Stimulated activated CD8-positive, alpha-beta memory T cell treated with anti-CD3 and anti-CD28 coated beads, Interleukin-12 subunit alpha, Interleukin-12 subunit beta, amount 100 ng/mL, for 4 hours (primary cell): ENCODE measurements at regions not wholly inside any gene's neighbourhood (a gene's known extent, or its start where the extent isn't known, plus 50 kb on each side); places are given as distances from the start of the nearest gene placed in this dataset.

Source experiments
- DNase-seq: peaks from one replicate; pipeline ENCODE4 v3.0.0-alpha.2; 2020; ENCODE audit warnings: low read depth

DNA sequence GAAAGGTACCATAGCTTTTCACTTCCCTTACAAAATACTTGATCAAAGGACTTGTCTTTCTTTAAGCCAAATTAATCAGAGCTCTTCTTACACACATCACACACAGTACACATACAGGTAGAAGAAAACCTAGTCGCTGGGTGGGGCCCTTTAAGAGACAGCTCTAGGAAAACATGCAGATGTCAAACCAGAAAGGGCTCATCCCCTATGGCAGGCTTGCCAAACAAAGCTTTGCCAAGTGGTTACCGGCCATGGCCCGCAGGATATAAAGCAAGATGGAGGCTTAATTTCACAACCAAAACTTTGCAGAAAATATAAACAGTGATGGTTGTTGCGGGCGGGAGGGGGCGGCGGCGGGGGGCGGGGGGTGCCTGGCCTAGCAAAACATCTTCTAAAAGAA is 2156.0 kb upstream of the PIK3C3 start:
- DNase-seq = no peak

DNA sequence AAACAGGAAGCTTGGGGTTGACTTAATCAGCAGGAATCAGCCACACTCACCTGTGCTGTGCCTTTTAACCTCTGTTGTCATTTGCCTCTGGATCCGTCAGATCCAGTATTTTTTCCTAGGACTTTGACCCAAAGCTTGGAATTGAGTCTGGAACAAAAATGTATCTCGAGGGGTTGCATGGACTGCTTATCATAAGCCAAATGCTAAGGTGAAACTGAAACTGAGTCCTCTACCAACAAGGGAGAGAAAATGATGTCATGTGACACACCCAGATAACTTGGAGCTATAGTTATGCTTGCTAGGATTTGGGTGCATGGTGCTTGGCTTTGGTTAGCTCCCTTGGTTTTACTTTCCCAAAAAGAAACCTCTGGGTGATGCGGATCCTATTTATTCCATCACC is 2158.6 kb upstream of the PIK3C3 start:
- no peak for DNase-seq

DNA sequence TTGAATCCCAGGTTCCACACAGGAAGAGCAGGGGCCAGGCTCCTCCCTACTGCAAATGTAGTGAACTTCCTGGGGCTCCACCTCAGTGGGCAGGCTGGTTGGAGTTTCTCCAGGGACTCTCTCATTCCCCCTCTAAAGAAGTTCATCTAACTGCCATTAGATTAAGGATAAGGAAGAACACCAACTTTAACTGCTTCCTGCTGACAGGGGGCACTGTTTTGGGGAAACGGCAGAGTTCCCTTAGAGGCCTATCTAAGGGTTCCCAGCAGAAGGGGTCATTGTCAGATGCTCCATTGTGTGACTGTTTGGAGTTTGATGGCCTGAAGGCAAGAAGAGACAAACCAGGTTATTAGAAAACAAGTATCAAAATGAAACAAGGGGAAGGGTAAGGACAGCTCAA is 2159.7 kb upstream of the PIK3C3 start:
- no peak for DNase-seq

DNA sequence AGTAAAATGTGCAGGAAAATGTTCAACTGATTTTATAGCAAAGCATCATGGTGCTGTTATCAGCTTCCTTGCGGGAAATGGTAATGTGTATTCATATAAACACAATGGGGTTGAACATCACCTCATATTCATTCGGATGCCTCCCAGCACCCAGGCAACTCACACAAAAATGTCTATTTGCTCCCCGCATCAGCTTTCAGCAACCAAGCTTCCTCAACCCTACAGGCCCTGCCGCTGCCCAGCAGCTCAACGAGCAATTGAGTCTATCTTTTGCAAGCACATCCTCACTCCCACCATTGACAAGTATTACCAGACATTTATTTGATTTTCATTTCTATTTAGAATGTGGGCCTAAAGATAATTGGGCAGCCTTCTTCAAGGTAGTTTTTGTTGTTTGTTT is 2161.4 kb upstream of the PIK3C3 start:
- DNase-seq = no peak

DNA sequence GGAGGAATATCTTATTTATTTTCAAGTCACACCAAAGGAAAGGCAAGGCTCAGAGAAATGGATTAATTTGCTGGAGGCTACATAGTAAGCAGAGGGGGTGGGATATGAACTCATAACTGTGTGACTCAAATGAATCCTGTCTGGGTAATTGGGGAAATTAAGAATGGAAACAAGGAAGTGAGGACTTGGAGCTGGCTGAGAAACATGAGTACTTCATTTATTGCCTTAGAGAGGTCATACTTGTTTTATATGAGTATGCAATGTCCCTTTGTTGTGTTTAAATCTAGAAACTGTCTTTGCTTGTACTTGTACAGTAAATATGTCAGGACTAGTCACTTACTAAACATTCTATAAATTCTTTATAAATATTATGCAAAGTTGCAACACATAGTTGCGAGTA is 2166.7 kb upstream of the PIK3C3 start:
- DNase-seq = no peak

DNA sequence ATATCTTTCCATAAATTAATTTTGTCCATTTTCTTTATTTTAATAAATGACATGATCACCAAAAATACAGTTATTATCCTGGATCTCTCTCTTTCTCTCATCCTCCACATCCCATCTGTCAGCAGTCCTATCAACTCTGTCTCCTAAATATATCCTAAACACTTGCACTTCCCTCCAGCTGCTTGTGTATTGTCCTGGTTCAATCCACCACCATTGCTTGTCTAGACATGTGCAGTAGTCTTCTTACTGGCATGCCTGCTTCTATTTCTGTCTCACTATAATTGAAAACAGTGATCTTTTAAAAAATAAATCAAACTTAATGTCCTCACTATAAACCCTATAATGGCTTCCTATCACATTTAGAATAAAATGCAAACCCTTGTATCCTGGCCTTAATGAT is 2168.6 kb upstream of the PIK3C3 start:
- DNase-seq = no peak

DNA sequence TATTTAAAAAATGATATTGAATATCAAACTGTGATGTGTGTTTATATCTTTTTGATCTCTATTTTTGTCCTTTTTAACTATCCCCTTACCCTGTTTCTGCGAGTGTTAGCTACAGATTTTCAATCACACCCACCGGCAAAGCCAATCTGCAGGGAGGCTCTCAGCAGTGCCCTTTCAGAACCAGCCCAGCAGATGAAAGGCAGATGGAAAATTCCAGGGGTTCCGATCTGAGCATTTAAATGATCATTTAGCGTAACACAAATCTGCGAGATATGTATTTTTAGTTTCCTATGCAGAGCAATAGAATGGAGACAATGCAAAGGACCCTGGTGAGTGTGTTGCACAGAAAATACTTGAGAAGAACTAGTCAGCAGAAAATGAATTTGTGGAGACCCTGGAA is 2170.5 kb upstream of the PIK3C3 start:
- no peak for DNase-seq

DNA sequence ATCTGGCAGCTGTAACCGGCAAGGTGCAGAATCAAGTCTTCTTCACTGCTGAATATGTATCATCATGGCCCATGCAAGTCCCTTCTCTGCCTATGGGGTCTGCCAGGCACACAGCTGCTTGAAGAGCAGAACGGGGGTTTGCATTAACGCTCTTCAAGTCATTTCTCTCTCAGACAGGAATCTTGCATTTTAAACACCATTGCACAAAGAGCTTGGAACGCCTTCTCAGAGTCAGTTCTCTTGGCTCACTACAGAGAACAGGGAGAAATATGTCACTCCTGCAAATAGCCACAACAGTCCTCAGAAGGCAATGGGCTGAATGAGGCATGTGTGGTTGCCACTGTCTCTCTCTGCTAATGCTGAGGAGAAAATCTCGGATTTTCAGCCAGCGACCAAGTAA is 2173.5 kb upstream of the PIK3C3 start:
- no peak for DNase-seq

DNA sequence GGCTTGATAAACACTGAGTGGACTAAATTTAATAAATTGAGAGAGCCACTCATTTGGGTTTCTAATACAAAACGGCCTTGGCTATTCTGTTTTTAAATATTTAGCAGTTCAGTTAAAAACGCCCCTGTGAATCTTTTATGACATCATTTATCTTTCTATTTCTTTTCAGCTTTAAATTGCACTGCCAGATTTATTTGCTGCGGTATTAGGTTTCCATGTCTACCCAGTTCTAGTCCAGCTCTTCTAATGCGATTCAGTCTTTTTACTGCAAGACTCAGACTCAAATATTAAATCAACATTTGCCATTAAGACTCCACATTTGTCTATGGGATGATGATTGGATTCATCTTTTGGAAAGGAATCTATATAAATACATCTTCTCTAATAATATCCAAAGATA is 2174.3 kb upstream of the PIK3C3 start:
- DNase-seq = no peak

DNA sequence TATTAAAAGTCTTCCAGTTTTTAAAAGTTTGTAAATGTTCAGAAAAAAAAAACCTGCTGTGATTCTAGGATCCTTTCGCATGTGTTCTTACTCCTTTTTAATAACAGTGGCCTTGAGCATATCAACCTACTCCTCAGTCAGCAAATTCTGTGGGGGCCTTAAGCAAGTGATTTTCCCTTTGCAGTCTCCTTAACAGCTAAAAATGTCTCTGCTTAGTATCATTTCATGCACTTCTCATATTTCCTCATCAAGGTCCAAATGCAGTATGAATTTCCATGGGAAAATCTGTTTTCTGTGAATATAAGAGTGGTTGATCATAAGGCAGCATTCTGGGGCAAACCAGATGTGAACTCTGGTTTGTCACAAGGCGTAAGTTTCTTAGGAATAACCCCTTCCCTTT is 2175.1 kb upstream of the PIK3C3 start:
- no peak for DNase-seq

DNA sequence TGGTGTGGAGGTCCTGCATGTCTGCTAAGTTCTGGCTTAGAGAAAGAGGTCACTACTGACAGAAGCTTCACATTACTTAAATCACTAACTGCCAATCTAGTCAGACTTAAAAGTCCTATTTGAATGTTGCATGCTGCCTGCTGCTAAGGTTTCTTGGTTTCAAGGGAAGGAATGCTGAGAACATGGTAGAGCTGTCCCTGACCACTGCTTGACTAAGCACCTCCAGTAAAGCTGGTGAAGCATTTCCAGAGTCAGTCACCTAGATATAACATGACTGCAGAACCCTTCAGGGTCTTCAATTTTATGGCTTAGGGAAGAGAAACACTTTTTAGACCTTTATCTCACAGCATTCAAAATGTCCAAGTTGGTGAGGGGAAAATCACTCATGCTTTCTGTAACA is 2178.3 kb upstream of the PIK3C3 start:
- no peak for DNase-seq

DNA sequence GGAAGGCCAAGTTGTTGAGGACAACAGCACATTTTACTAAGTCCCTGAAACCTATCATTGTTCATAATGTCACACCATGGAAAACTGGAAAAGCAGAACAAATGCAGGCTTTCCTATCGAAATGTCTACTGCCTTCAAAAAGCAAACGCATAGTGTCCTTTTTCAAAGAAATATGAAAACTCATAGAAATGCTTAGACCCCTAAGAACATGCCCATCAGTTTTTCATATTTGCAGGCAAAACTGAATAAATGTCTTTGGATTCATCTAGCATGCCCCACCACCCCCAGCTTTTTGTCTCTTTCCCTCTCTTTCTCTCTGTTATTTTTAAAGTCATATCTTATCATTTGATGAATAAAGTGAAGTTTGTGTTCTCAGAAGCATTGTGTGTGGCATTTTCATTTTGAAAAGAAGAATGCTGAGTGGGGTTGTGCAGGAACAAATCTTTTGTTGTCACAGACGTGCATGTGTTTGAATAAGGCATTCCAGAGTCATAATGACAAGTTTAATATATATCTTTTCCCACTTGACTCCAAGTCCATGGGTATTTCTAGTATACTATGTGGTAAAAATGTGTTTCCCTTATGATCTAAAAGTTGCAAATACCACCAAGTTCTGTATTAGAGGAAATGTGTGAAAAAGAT is 2180.0 kb upstream of the PIK3C3 start:
- DNase-seq = no peak

DNA sequence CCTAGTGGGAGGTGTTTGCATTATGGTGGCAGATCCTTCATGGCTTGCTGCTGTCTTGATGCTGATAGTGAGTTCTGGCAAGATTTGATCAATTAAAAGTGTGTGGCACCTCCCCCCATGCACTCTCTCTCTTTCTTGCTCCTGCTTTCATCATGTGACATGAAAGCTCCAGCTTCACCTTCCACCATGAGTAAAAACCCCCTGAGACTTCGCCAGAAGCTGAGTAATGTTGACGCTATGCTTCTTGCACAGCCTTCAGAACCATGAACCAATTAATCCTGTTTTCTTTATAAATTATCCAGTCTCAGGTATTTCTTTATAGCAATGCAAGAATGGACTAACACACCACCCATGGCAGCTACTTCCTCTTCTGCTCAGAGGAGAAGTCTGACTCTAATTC is 2181.4 kb upstream of the PIK3C3 start:
- no peak for DNase-seq

DNA sequence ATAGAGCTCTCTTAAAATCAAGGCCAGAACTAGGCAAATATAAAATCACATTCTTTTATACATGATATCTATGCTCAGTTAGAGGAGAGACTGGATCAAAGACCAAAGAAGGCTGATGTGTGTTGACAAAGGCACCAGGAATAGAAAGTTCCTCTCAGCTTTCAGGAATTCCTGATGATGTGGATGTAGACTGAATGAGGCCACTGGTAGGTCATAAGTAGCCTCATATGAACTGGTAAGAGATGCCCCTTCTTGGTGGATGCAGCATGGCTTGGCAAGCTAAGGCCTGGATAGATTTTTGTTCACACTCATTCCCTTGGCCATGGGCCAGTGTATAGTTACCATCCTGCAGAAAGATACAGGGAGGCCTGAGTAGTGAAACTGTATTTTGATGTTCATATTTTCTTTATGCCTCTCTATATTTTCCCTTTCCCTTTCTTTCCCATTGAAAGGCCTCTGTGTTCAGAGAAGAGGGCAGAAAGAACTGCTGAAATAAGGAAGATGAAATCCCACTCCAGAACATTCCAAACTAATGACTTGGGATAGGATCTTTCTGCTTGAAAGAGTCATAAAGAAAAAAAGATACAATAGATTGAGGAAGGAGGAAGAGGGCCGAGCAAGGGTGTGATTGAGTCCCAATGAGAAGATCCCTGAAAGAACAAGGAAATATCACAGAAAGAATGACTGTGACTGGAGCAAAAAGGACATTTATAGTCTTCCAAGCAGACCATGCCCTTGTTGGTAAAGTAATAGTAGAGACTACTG is 2182.7 kb upstream of the PIK3C3 start:
- DNase-seq = no peak

DNA sequence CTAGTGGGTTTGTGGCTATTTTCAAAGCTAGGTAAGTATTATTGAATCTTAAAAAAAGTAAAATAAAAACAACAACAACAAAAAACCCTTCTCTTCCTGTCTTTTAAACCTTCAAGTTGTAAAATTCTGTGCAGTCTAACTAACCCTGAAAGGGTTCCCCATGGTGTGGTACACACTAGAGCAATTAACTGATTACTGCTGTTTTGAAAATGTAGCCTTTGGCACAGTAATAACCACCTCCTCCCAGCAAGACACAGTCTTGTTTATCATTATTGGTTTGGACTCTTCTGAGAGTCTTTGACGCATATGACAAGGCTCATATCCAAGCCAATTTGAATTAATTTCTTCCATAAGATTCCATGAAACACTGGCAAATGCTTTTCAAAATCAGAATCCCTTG is 2184.6 kb upstream of the PIK3C3 start:
- DNase-seq = no peak

DNA sequence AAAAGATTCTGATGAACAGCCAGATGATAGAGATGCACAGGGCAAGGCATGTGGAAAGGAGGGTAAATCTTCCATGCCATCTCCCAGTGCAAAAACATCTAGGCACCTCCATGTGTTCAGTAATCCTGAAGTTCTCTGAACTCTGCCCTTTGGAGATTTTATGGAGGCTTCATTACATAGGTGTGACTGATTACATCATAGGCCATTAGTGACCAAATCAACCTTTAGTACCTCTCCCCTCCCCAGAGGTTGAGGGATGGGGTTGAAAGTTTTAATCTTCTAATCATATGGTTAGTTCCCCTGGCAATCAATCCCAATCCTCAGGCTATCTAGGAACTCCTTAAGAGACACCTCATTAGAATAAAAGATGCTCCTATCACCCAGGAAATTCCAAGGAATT is 2190.2 kb upstream of the PIK3C3 start:
- no peak for DNase-seq

DNA sequence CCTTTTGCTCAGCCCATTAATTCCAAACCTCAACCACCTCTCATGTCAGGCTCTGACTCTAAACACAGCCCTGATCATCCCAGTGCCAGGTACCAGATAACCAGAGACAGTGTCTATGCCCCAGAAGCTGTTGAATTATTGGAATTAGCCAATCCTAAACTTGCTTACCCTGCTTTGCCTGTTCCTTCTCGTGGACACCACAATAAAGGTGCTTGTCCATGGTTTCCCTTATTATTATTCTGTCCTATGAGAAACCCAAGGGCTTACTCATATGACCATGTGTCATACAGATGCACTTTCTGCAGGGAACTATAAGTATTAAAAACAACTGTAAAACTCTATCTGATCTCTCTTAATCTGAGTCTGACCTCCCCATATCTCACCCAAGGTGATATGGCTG is 2193.8 kb upstream of the PIK3C3 start:
- no peak for DNase-seq

DNA sequence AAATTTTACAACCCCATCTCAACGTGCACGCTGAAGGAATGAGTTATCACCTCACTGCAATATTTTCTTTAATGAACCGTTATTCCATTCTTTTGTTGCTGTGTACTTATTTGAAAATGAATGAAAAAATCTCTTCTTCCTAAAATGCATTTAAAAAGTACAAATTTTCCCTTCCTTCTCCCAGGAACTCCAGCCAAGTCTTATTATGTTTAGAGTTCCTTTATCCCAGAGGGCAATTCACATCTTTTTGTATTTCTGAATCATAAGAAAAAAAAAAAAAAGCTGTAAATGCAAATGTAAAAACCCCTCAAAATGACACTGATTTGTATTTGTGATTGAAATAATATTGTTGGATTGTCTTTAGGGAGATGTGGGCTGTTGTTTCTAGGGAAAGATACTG is 2194.3 kb upstream of the CELF4 start:
- no peak for DNase-seq

DNA sequence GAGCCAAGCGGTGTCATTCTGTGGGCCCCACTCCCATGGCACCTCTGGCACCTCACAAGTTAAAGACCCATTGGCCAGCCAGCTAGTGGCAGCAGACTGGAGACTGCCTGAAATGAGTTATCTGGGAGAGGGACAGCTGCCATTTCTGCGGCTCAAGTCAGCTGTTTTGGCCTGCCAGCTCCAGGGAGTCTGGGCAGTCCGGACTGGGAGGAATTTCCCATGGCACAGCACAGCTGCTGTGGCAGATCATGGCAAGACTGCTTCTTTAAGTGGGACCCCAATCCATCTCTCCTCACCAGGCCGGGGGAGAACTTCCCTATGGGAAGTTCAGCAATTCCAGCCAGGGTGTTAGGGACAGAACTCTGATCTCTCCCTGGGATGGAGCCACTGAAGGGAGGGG is 2187.6 kb upstream of the CELF4 start:
- DNase-seq = no peak

DNA sequence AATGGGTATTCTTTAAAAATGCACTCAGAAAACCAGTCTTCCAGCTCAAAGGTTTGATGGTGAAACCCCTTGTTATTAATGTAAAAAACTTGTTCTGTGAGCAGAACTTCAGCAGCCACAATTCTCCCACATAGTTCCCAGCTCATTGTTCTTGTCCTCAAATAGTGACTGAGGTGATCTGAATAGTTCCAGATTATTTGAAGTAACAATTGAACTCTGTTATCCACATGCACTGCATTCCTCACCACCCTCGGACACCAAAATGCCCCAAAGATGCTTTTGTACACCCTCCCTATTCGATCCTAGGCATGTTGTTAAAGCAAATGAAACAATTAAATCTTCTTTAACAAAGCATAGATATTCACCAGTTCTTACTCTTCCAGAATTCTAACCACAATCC is 2186.8 kb upstream of the CELF4 start:
- no peak for DNase-seq

DNA sequence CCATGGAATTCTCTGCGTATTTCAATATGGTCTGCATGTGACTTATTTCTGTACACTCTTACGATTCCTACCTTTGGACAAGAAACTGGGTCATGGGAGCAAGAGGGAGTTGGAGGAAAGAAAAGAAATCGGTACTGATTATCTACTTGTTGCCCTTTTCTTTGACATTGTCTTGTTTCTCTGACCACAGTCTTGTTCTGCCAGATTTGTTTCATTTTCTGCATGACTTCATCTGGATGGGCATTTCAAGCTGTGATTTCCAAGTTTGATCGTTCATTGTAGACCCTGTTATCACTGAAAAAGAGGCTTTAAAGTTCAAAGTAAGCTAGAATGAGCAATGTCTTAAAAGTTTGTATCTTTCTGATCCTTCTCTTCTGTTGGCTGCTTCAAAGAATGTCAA is 2186.3 kb upstream of the CELF4 start:
- no peak for DNase-seq

DNA sequence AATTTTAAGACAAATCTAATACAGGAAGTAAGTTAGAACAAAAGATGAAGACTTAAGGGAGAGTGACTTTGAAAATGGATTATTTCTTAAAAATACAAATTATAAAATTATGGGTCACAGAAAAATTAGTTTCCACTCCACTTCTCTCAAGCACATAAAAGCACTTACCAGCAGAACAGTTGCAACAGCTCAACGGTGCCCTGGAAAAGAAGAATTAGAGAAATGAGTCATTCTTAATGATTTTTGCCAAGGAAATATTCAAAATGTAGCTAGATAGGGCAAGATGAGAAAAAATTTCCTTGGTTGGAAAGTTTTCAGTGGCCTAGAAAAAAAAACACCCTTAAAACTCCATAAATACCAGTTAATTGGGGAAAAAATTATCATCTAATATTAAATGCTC is 2185.6 kb upstream of the CELF4 start:
- no peak for DNase-seq

DNA sequence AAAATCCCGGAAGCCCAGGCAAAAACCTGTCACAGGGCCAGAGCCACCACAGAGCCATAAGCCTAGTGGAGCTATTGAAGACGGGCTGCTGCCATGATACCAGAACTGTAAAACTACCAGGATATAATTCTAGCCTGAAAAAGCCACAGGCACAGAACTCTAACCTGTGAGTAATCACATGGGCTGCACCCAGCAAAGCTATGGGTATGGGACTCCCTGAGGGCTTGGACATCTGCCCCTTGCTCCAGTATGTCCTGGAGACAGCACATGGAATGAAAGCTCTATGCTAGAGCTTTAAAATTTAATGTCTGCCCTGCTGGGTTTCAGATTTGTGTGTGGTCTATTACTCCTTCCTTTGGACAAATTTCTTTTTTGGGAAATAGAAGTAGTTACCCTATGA is 2183.6 kb upstream of the CELF4 start:
- DNase-seq = no peak

DNA sequence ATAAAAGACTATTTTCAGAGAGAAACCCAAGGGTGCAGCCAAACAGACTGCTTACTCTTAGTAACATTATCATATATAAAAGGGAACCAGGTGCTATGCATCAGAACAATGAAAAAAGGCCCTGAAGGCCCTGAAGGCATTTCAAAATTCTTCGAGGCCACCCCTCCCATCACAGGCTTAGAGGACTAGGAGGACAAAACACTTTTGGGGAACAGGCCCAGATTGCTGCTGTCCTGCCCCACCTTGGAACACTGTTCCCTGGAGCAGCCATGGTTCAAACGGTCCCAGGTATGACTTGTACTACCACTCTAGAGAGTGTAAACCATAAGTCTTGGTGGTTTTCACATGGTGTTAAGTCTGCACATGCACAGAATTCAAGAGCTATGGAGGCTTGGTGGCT is 2183.1 kb upstream of the CELF4 start:
- no peak for DNase-seq
